ENCODE measurements at regions not wholly inside any gene's neighbourhood (a gene's known extent, or its start where the extent isn't known, plus 50 kb on each side); places are given as distances from the start of the nearest gene placed in this dataset.

DNA sequence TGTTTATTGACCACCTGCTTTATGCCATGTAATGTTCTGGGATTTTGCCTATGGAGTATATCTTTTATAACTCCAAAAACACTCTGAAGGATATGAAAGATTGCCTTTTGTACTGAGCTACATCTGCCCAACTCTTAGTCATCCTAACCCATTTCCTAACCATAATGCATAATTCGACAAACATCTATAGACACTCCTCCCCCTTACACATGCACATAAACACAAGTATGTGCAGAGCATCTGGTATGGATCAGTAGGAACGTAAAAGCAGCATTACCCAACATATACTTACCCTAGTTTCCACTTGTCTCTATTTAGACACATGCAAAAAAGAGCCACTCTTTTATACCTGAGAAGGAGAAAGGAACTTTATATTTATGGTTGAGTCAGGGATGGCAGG is 272.8 kb downstream of the FAM76B start:
- FAIRE-seq (no peak), DNase-seq (ENCODE audit: low spot score) (no peak)

DNA sequence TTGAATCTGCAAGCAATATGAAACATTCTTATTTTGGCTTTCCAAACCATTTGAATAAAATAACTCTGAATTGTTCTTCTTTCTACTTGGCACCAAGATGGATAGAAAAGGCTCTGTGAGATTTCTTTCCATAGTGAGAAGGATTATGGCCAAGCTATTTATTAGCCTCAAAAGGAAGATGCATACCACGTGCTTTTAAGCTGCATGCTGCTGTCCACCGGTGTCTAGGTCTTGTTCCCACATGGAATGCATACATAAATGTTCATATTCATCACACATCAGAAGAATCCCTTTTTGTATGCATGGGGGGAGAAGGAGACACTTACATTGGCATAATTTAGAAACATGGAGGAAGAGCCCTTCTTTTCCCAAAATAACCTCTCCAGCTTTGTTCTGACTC is 273.4 kb downstream of the FAM76B start:
- FAIRE-seq: no peak

DNA sequence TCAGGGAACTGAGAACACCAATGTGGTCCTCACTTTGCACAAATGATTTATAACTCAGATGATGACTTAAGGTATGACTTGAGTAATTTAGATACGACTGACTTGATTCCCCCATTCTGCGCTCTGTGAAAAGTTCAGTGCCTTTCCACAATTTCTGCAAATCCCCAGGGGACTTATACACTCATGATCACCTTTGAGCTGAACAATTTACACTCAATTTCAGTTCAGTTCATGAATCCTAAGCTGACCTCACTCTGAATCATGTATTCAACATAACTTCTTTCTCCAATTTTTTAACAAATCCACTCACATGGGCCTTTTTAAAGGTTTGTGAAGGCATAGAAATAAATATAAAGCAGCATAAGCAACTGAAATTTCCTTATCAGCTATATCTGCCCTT is 274.2 kb downstream of the FAM76B start:
- FAIRE-seq: no peak
- DNase-seq (ENCODE audit: low spot score): no peak

More for the DNA sequence above, 273.4 kb downstream of the FAM76B start:
- DNase-seq (ENCODE audit: low spot score): no peak

DNA sequence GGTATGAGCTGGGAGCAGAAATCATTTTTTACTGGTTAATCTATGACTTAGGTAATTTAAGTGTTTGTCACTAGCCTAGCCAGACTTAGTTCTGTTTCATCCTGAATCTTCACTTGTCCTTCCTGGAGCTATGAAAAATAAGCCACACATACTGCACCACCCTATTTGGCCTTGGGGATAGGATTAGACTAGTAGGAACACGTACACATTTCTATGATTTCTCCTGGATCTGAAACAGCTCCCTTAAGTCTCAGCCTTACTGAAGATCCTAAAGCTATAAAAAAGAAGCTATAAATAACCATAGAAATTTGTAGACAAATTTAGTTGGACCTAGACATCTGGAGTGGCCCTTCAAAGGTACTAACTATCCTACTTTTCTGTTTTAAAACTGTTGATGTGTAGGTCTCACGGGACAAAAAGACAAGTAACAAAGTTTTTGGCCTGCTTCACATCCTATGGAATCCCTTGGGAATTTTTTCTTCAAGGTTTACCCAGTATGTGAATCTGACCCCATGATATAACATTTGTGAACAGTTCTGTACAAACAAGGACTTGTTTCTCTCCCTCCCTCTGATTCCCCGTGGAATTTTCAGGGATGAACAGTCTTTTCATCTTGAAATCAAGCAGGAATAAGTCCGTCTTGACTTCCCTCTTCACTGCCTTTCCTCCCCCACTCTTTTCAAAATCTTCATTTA is 275.0 kb downstream of the FAM76B start:
- FAIRE-seq: no peak
- DNase-seq (ENCODE audit: low spot score): no peak

DNA sequence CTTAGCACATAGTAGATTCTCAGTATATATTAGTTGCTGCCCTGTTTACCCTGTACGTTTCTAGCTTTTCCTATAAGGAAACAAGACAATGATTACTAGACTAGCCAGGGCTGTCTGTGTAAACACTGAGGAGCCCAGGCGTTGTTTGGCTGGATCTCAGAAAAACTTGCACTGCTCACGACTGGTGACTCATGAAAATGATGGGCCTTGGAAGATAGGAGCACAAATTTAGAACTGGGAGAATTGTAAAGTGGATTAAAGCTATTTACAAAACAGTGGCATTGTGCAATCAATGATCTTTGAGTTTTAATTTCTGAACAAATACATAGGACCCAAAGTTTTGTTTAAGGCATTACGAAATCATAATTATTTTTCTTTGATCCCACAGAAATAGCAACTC is 276.9 kb downstream of the FAM76B start:
- DNase-seq (ENCODE audit: low spot score): peak; percentile 66
- peak; percentile 53 for FAIRE-seq

DNA sequence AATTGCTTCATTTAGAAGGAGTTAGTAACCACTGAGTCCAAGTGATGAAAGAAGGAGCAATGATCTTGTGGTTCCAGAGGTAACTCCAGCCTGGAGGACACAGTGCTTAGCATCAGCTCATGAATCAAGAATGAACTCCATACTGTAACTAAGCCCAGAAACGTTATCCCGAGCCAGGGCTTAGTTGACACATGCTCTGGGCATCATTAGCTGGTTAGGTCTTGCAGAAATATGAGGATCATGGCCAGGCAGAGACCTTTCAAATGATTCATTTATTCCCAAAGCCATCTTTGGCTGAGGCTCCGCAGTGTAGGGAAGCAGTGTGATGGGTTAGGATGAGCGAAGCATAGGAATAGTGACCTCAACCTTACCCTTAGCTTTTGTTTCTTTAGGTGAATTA is 277.4 kb downstream of the FAM76B start:
- DNase-seq (ENCODE audit: low spot score) (no peak), FAIRE-seq (no peak)

DNA sequence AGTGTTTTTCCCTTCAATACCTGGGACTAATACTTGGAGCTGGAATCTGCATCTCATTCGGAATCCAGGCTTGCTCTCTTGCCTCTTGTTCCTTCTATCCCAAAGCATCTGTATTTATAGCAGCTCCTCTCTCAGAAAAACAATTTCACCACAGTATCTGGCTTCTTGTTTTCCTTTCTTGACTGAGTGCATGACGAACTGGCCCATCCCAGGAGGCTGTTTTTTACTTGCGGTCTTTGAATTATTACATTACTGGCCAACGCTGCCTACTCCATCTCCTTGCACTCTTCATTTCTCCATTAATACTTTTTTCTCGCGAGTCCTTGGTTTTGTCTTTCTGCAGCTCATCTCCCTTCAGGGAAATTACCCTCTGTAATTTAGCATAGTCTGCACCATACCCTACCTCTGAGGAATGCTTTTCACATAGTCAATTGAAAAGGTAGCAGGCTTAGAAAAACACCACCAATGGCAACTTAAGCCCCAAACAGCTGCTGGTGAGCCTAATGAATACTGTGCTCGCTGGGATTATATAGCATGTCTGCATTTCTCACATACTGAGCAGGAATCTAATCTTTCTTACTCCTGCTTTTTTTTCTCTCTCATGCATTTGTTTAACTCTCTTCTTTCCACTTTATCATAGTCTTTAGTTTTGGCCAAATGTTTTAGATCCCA is 277.4 kb upstream of the SESN3 start:
- FAIRE-seq (no peak), DNase-seq (ENCODE audit: low spot score) (no peak)

DNA sequence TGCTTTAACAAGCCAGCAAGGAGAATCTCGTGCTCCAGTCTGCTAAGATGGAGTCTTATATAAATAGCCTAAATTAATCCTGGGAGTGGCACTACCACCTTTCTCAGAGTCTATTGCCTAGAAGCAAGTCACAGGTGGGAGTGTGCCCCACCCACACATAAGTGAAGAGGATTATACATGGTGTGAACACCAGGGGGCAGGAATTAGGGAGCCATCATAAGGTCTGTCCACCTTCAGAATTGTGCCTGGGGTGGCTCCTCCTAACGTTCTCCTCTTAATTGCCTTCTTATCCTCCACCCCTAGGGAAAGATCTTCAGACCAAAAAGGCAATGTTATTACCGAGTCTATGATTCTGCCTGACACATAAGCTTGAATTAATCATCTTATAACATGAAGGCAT is 276.8 kb upstream of the SESN3 start:
- FAIRE-seq: no peak

DNA sequence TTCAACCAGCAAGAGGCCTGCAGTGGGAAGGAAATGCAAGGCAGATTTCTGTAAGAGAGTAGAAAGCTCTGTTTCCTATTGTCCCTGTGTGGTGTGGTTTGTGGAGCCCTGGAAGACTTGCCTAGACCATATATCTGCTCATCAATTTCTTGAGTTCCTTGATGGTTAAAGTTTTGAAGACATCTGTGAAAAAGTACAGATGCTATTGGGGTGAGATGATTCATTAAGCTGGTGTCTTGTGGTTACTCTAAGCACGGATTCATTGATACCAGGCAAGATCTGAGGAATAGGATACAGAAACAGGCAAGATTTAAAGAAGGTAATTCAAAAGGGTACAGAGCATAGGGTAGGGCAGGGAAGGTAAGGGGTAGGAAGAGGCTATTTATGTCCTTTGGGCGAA is 275.8 kb upstream of the SESN3 start:
- FAIRE-seq (no peak), DNase-seq (ENCODE audit: low spot score) (no peak)

More for the DNA sequence above, 276.8 kb upstream of the SESN3 start:
- DNase-seq (ENCODE audit: low spot score): no peak

DNA sequence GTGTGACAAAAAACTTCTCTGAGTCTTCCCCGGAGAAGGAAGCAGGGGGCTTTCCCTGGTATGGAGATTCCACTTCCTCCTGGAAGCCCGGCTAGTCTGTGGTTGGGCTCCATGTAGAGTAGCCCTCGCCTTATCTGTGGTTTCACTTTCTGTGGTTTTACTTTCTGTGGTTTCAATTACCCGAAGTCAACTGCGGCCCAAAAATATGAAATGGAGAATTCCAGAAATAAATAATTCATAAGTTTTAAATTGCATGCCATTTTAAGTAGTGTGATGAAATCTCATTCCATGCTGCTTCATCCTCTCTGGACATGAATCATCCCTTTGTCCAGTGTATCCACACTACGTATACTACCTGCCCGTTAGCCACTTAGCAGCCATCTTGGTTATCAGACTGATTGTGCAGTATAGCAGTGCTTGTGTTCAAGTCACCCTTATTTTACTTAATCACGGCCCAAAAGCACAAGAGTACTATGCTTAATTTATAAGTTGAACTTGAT is 275.0 kb upstream of the SESN3 start:
- FAIRE-seq: no peak
- no peak for DNase-seq (ENCODE audit: low spot score)

DNA sequence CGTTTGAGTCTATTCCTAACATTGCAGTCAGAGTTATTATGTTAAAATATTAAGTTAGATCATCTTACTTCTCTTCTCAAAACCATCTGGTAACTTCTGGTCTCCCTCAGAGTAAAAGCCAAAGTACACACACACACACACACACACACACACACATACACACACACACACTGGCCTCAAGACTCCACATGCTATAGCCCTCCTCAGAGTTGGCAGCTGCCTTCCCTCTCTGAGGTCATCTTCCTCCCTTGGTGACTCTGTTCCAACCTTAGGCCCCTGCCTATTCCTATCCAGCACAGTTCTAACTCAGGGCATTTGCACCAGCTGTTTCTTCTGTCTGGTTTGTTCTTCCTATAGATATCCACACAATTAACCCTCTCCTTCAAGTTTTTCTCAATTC is 272.0 kb upstream of the SESN3 start:
- DNase-seq (ENCODE audit: low spot score): no peak
- FAIRE-seq: no peak

DNA sequence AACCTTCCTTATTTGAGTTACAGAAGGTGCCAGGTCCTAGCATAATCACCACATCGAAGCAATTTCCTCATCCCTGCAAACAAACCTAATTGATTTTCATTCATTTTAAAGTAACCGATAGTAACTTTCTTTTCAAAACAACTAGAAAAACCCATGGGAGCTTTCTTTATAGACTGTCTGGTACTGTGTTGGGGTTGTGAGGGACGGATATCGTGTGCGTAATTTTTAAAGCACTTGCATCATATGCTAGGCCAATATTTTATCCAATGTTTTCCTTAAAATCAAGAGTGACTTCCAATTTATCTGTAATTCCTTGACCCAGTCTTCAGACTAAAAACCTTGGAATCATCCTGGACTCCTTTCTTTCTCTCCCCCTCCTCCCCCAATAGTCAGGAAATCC is 271.5 kb upstream of the SESN3 start:
- DNase-seq (ENCODE audit: low spot score) (no peak), FAIRE-seq (no peak)

DNA sequence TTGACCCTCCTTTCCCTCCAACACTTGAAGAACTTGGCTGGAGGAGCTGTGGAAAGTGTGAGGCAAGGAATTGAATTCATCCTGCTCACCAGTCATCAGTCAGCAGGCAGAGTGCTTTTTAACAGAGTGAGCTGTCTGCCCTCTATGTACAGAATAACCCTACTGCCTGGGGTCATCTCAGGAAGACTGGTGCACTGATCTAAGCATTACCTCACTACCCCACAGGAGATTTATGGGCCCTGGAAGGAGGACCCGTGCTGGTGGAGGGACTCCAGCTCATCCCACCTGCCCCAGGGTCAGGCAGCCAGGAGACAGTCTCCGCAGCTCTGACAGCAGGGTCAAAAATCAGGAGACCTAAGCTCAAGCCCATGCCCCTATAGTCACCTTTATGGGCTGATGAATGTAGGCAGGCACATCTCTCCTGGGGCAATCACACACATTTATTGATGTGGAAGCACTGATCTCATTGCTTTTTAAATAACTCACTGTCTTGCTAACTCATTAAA is 270.8 kb upstream of the SESN3 start:
- DNase-seq (ENCODE audit: low spot score) (no peak), FAIRE-seq (no peak)

DNA sequence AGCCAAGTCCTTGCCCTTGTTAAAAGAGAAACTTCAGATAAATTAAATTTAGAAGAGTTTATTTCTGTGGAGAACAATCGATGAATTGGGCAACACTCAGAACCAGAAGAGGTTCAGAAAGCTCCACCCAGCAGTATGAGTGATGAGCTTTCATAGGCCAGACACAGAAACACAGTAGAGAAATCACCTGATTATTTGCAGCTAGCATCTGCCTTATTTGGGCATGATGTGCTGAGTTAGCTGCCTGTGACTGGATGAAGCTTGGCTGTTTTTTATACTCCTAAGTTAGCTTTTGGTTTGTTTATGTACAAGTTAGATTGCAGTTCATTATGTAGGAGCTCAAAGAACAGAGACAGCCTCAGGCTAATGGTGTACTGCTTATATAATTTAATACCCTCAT is 269.5 kb upstream of the SESN3 start:
- DNase-seq (ENCODE audit: low spot score): no peak
- FAIRE-seq: no peak

DNA sequence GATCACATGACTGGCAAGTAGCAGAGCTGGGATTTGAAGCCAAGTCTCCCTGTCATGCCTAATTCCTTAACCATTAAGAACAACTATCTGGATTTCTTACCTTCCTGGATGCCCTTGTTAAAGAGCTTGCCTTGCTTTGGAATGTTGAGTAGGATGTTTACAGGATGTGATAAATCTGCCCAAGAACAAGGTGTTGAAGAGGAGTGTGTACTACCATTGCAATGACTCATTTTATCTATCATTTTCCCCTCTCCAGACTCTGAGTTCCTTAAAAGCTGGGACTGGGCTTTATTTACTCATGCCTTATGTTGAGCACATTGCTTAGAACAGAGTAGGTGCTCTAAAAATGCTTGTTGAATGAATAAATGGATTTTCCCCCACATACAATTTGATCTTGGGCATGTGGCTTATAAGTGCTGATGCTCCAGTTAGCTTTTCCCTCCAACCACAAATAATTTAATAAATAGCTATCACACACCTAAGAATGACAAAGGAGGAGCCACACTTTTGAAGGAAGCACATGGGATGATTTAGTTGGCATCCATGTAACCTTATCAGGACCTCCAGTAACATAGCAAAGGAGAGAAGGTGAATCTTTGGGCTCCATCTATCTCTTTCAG is 268.6 kb upstream of the SESN3 start:
- no peak for FAIRE-seq
- peak; percentile 59 for DNase-seq (ENCODE audit: low spot score)

DNA sequence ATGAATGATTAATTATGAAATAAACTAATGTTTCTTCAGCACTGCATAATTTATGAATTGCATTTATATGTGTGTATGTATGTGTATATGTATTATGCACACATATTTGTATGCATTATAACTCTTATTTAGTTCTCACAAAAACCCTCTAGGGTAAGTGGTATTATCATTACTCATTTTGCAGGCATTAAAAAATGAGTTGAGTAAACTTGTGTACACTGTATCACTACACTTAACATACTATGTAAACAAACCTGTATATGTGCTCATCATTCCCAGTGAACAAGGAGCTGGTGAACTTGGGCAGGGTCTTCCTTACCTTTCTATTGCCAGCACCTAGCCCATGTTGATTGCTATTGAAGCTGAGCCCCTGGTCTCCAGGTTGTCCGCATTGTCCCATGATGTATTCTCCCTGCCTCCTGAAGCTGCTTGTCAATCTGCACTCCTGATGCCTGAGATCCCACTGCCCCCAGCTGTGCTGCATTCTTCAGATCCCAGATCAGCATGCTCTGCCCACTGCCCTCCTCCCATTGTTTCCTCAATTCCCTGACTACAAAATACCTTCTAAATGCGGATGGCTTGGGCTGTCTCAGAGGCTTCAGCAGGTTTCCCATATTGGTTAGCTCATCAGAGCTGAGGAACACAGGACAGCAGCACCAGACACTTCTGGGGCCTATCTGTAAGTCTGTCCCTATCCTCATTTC is 267.9 kb upstream of the SESN3 start:
- DNase-seq (ENCODE audit: low spot score): peak; percentile 58
- no peak for FAIRE-seq

DNA sequence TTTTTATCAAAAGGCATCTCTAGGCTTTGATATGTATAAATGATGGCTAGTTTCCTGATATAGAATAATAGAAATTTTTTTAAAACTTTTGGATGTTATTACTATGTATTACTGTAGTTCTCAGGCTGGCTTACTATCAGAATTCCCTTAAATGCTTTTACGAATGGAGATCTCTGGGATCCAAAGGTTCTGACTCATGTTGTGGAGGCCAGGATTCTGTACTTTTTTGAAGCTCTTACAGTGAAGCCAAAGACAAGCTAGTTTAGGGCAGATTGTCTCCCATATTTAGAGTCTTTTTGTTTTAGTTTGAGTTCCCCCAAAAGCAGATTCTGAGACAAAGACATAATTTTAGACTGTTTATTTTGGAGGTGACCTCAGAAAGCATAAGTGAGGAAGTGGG is 265.9 kb upstream of the SESN3 start:
- DNase-seq (ENCODE audit: low spot score) (no peak), FAIRE-seq (no peak)

DNA sequence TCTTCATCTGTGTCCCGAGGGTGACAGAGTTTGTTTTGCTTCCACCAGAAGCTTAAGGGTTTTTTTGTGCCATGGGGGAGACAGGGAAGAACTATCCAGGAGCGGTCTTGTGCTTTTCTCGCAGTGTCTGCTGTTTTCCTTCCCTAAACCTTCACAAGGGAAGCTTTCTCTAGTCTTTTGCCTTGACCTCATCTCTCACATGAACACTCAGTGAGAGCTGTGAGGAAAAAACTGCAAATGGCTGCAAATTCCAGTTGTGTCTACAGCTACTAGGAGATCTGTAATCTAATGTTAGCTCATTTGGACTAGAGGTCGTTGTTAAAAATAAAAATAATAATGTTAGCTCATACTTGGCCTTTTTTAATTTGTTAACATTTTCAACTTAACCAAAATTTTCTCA is 264.7 kb upstream of the SESN3 start:
- DNase-seq (ENCODE audit: low spot score) (no peak), FAIRE-seq (no peak)

DNA sequence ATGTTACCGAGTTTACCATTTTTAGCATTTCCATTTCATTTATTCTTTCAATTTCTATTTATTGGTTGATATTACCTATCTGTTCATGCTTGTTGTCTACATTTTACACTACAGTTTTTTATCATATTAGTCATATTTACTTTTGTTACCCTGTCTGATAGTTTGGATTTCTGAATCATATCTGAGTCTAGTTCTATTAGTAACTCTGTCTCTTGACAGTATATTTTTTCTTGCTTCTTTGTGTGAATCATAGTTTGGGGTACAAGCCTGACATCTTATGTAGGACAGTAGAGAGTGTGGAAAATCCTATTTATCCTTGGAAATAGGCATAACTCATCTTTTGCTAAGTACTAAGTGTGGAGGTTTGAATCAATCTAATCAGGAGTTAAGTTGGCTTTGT is 263.9 kb upstream of the SESN3 start:
- no peak for FAIRE-seq
- no peak for DNase-seq (ENCODE audit: low spot score)

DNA sequence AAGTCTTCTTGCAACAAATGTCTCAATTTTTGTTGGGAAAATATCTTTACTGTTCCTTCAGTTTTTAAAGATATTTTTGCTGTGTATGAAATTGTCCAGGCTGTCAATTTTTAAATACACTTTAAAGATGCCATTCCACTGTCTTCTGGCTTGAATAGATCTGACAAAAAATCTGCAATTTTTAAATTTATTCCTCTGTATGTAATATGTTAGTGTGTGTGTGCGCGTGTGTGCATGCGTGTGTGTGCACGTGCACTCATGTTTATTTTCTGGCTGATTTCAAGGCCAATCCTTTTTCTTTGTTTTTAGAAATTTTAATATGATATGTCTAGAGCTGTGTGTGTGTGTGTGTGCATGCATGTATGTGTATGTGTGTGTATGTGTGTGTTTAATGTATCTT is 263.2 kb upstream of the SESN3 start:
- DNase-seq (ENCODE audit: low spot score) (no peak), FAIRE-seq (no peak)

DNA sequence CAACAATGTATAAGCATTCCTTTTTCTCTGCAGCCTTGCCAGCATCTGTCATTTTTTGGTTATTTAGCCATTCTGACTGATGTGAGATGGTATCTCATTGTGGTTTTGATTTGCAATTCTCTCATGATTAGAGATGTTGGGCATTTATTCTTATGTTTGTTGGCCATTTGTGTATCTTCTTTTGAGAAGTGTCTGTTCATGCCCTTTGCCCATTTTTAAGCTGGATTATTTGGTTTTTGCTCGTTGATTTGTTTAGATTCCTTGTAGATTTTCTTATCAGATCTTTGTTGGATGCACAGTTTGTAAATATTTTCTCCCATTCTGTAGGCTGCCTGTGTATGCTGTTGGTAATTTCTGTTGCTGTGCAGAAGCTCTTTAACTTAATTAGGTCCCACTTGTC is 259.6 kb upstream of the SESN3 start:
- FAIRE-seq (no peak), DNase-seq (ENCODE audit: low spot score) (no peak)

DNA sequence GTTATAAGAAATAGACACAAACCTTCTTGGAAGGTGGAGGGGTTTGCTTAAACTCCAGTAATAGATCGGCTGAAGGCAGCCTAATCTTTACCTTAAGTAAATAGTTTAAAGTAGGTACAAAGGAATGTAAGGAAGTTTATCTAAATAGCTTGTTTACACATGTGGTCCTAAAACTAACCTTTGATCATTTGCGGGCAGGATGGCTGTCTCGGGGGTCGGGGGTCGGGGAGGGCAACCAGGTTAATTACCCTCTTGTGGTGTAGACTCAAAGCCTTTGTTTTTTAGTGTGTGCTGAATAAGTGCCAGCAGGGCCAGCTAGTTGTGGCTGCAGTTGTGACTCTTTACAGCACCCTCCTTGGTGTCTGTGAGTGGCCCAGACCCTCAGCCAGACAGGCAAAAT is 256.9 kb upstream of the SESN3 start:
- no peak for FAIRE-seq
- DNase-seq (ENCODE audit: low spot score): no peak
